ENCODE measurements at regions not wholly inside any gene's neighbourhood (a gene's known extent, or its start where the extent isn't known, plus 50 kb on each side); places are given as distances from the start of the nearest gene placed in this dataset.

GRCh38 chr5:38636626-38637025, 80.2 kb upstream of the LIFR start:
- H3K27ac ChIP-seq, result peak overlapping the region; percentile 62
- TF ChIP-seq CTCF (conservative IDR thresholded peaks at IDR 0.05), result no peak

GRCh38 chr5:38638656-38639055, 82.2 kb upstream of the LIFR start:
- H3K27ac ChIP-seq, result no peak overlapping the region
- TF ChIP-seq CTCF (conservative IDR thresholded peaks at IDR 0.05) (no peak), ZFX (IDR thresholded peaks at IDR 0.05) (no peak)

- no peak for TF ChIP-seq ZFX (IDR thresholded peaks at IDR 0.05)
- TF ChIP-seq CTCF (conservative IDR thresholded peaks at IDR 0.05), result no peak
Observed at GRCh38 chr5:38639377-38640358, 83.2 kb upstream of the LIFR start.

GRCh38 chr5:38641003-38641402, 84.6 kb upstream of the LIFR start:
- TF ChIP-seq CTCF (conservative IDR thresholded peaks at IDR 0.05), result no peak
- H3K27ac ChIP-seq, result no peak overlapping the region

More at GRCh38 chr5:38639377-38640358, 83.2 kb upstream of the LIFR start:
- H3K27ac ChIP-seq, result no peak overlapping the region

- H3K27ac ChIP-seq, result no peak overlapping the region
- TF ChIP-seq CTCF (conservative IDR thresholded peaks at IDR 0.05), result no peak
Observed at GRCh38 chr5:38642189-38642911, 85.9 kb upstream of the LIFR start.

GRCh38 chr5:38643616-38644015, 87.2 kb upstream of the LIFR start:
- TF ChIP-seq ZFX (IDR thresholded peaks at IDR 0.05) (no peak), CTCF (conservative IDR thresholded peaks at IDR 0.05) (no peak)
- H3K27ac ChIP-seq, result no peak overlapping the region

GRCh38 chr5:38645508-38645907, 89.1 kb upstream of the LIFR start:
- H3K27ac ChIP-seq, result no peak overlapping the region
- TF ChIP-seq ZFX (IDR thresholded peaks at IDR 0.05) (no peak), CTCF (conservative IDR thresholded peaks at IDR 0.05) (no peak)
